Esophagus muscularis mucosa (tissue), 3 donors: ENCODE measurements at regions not wholly inside any gene's neighbourhood (a gene's known extent, or its start where the extent isn't known, plus 50 kb on each side); places are given as distances from the start of the nearest gene placed in this dataset.

Experiments used
- POLR2A ChIP-seq: fragments of 450-650 bp; IDR thresholded peaks from one replicate; pipeline ENCODE4 v1.6.1; 2017; ENCODE audit warnings: antibody characterized with exemption, moderate library complexity, mild to moderate bottlenecking, low read depth
- POLR2AphosphoS5 ChIP-seq, 2 donors: sonication (generic); formaldehyde crosslinking; IDR thresholded peaks; one replicate each; pipeline ENCODE4 v1.6.1; 2017; ENCODE audit warnings: antibody characterized with exemption in 2 of 2
- TF ChIP-seq, protein P1 (sequence below), 3 experiments: fragments of 200-600 bp in 2 of 3; fragments of 450-650 bp in 1 of 3; sonication (generic) in 2 of 3; IDR thresholded peaks; one replicate each; pipeline ENCODE4 v1.5.1; 2017 to 2019; ENCODE audit warnings: antibody characterized with exemption in 3 of 3, mild to moderate bottlenecking in 2 of 3, moderate library complexity in 1 of 3

DNA sequence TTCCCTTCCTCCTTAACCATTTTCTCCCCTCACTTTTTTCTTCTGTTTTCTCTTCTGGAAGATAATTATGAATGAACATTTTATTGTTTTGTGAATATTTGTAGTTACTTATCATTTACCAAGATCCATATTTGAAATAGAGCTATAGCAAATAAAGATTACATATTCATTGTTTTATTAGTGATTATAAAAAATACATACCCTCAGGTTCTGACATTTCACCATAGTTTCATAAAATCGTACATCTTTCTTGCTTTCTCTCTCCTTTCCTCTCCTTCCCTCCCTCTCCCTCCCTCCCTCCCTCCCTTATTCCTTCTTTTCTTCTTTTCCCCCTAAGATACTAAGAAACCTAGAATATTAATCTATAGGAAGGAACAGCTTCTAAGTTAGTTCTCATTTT is 410.9 kb upstream of the GOLIM4 start:
- TF ChIP-seq POLR2A (no peak), POLR2AphosphoS5 (IDR thresholded peaks at IDR 0.05) (no peak)
- TF ChIP-seq, protein P1, sequence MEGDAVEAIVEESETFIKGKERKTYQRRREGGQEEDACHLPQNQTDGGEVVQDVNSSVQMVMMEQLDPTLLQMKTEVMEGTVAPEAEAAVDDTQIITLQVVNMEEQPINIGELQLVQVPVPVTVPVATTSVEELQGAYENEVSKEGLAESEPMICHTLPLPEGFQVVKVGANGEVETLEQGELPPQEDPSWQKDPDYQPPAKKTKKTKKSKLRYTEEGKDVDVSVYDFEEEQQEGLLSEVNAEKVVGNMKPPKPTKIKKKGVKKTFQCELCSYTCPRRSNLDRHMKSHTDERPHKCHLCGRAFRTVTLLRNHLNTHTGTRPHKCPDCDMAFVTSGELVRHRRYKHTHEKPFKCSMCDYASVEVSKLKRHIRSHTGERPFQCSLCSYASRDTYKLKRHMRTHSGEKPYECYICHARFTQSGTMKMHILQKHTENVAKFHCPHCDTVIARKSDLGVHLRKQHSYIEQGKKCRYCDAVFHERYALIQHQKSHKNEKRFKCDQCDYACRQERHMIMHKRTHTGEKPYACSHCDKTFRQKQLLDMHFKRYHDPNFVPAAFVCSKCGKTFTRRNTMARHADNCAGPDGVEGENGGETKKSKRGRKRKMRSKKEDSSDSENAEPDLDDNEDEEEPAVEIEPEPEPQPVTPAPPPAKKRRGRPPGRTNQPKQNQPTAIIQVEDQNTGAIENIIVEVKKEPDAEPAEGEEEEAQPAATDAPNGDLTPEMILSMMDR (IDR thresholded peaks at IDR 0.05): no peak
